ENCODE measurements at regions not wholly inside any gene's neighbourhood (a gene's known extent, or its start where the extent isn't known, plus 50 kb on each side); places are given as distances from the start of the nearest gene placed in this dataset.

GRCh38 chr5:2511126-2511525 is 240.4 kb downstream of the IRX2 start:
- Histone ChIP-seq H3K9me2 (replicated peaks; ENCODE audit: insufficient read depth, low read length) (no peaks in the 10 kb centered on the region), H3F3A (ENCODE audit: insufficient read depth) (no peaks in the 10 kb centered on the region), H3K9ac (ENCODE audit: low read length) (no peak overlapping the region), H3K27ac (ENCODE audit: low read depth, low read length) (no peak overlapping the region), H3K9me3 (ENCODE audit: insufficient read depth, low read length) (no peaks in the 10 kb centered on the region), H2AFZ (ENCODE audit: low read depth, low read length, severe bottlenecking) (no peak overlapping the region), H3K4me2 (ENCODE audit: low read depth, low read length, poor library complexity, severe bottlenecking) (no peak overlapping the region), H3K27me3 (ENCODE audit: low read length) (no peaks in the 10 kb centered on the region), H3K79me2 (ENCODE audit: insufficient read depth, low read length) (no peaks in the 10 kb centered on the region), H4K20me1 (ENCODE audit: low read depth, low read length) (no peaks in the 10 kb centered on the region), H3K4me3 (ENCODE audit: insufficient read depth, low read length, poor library complexity, severe bottlenecking) (no peak overlapping the region), H3K36me3 (ENCODE audit: low read length) (no peaks in the 10 kb centered on the region)
- TF ChIP-seq, protein P1, sequence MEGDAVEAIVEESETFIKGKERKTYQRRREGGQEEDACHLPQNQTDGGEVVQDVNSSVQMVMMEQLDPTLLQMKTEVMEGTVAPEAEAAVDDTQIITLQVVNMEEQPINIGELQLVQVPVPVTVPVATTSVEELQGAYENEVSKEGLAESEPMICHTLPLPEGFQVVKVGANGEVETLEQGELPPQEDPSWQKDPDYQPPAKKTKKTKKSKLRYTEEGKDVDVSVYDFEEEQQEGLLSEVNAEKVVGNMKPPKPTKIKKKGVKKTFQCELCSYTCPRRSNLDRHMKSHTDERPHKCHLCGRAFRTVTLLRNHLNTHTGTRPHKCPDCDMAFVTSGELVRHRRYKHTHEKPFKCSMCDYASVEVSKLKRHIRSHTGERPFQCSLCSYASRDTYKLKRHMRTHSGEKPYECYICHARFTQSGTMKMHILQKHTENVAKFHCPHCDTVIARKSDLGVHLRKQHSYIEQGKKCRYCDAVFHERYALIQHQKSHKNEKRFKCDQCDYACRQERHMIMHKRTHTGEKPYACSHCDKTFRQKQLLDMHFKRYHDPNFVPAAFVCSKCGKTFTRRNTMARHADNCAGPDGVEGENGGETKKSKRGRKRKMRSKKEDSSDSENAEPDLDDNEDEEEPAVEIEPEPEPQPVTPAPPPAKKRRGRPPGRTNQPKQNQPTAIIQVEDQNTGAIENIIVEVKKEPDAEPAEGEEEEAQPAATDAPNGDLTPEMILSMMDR (IDR thresholded peaks at IDR 0.05; ENCODE audit: insufficient read depth, low read length, poor library complexity, severe bottlenecking), result no peak
- no peak for TF ChIP-seq EZH2phosphoT487 (conservative IDR thresholded peaks at IDR 0.05; ENCODE audit: low read length)

DNA sequence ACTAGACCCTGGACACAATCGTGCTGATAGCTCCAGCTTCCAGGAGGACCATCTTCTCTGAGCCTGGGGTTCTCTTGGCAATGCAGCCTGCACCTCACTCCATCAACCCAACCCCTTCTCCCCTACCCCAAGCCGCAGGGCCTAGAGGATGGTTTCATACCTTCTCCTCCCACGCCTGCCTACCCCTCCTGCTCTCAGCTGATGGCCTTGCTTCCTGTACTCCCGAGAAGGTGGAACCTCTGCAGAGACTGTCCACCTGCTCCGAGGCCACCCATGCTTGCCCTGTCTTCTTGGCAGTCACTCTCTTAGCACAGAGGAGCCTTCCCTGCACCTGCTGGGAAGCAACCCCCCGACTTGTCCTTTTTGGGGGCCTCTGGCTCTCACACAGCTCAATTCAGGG is 241.9 kb downstream of the IRX2 start:
- H3F3A ChIP-seq (ENCODE audit: insufficient read depth), result no peaks in the 10 kb centered on the region
- no peak overlapping the region for H3K9ac ChIP-seq (ENCODE audit: low read length)
- no peak overlapping the region for H3K27ac ChIP-seq (ENCODE audit: low read depth, low read length)
- no peaks in the 10 kb centered on the region for H3K36me3 ChIP-seq (ENCODE audit: low read length)
- TF ChIP-seq EZH2phosphoT487 (conservative IDR thresholded peaks at IDR 0.05; ENCODE audit: low read length), result no peak
- TF ChIP-seq, protein P1 (IDR thresholded peaks at IDR 0.05; ENCODE audit: insufficient read depth, low read length, poor library complexity, severe bottlenecking), result no peak
- H3K4me3 ChIP-seq (ENCODE audit: insufficient read depth, low read length, poor library complexity, severe bottlenecking), result no peak overlapping the region
- no peaks in the 10 kb centered on the region for H3K27me3 ChIP-seq (ENCODE audit: low read length)
- no peak overlapping the region for H3K4me2 ChIP-seq (ENCODE audit: low read depth, low read length, poor library complexity, severe bottlenecking)
- no peaks in the 10 kb centered on the region for H4K20me1 ChIP-seq (ENCODE audit: low read depth, low read length)
- no peaks in the 10 kb centered on the region for H3K9me3 ChIP-seq (ENCODE audit: insufficient read depth, low read length)
- no peaks in the 10 kb centered on the region for H3K79me2 ChIP-seq (ENCODE audit: insufficient read depth, low read length)
- no peaks in the 10 kb centered on the region for H3K9me2 ChIP-seq (replicated peaks; ENCODE audit: insufficient read depth, low read length)
- H2AFZ ChIP-seq (ENCODE audit: low read depth, low read length, severe bottlenecking), result no peak overlapping the region

GRCh38 chr5:2508514-2508913 is 243.0 kb downstream of the IRX2 start:
- H3K27me3 ChIP-seq (ENCODE audit: low read length), result no peaks in the 10 kb centered on the region
- no peak overlapping the region for H2AFZ ChIP-seq (ENCODE audit: low read depth, low read length, severe bottlenecking)
- no peaks in the 10 kb centered on the region for H3K36me3 ChIP-seq (ENCODE audit: low read length)
- no peaks in the 10 kb centered on the region for H3K9me3 ChIP-seq (ENCODE audit: insufficient read depth, low read length)
- no peaks in the 10 kb centered on the region for H3F3A ChIP-seq (ENCODE audit: insufficient read depth)
- H3K79me2 ChIP-seq (ENCODE audit: insufficient read depth, low read length), result no peaks in the 10 kb centered on the region
- no peak overlapping the region for H3K9ac ChIP-seq (ENCODE audit: low read length)
- no peaks in the 10 kb centered on the region for H4K20me1 ChIP-seq (ENCODE audit: low read depth, low read length)
- no peaks in the 10 kb centered on the region for H3K9me2 ChIP-seq (replicated peaks; ENCODE audit: insufficient read depth, low read length)
- H3K27ac ChIP-seq (ENCODE audit: low read depth, low read length), result no peak overlapping the region
- H3K4me2 ChIP-seq (ENCODE audit: low read depth, low read length, poor library complexity, severe bottlenecking), result no peak overlapping the region
- TF ChIP-seq, protein P1 (IDR thresholded peaks at IDR 0.05; ENCODE audit: insufficient read depth, low read length, poor library complexity, severe bottlenecking), result no peak
- TF ChIP-seq EZH2phosphoT487 (conservative IDR thresholded peaks at IDR 0.05; ENCODE audit: low read length), result no peak
- no peak overlapping the region for H3K4me3 ChIP-seq (ENCODE audit: insufficient read depth, low read length, poor library complexity, severe bottlenecking)
